IMR-90 (cell line): ENCODE measurements at regions not wholly inside any gene's neighbourhood (a gene's known extent, or its start where the extent isn't known, plus 50 kb on each side); places are given as distances from the start of the nearest gene placed in this dataset.

ENCODE experiments used
- ATAC-seq: fragments of 200-7000 bp; cut with Tn5 transposase; 2 replicates; pipeline ENCODE4 v1.9.1; 2020; ENCODE audit warnings: low read depth, mild to moderate bottlenecking, moderate library complexity
- BruUV-seq: library from RNA; stranded (reverse); fragments of 400-500 nt; replicated peaks from 2 replicates; lab custom pipeline; 2021; lab: Mats Ljungman, UMichigan
- CTCF ChIA-PET: fragments of 300-600 bp; formaldehyde crosslinking; extraction: SDS; loops from one replicate; lab custom pipeline; 2021; ENCODE audit warnings: antibody characterized with exemption; lab: Yijun Ruan, JAX
- POLR2A ChIA-PET: fragments of 300-600 bp; sonication (Branson Sonifier 250); formaldehyde crosslinking; loops from one replicate; lab custom pipeline; 2022; ENCODE audit warnings: antibody characterized with exemption; ENCODE audit not compliant: unreplicated experiment; lab: Charles Lee
- DNase-seq: peaks from one replicate; pipeline ENCODE4 v3.0.0; 2013
- H2AFZ ChIP-seq: replicated peaks from 2 replicates; pipeline ENCODE3; 2013; ENCODE audit warnings: low read length, mild to moderate bottlenecking; ENCODE audit not compliant: poor library complexity
- H2AK5ac ChIP-seq: 2 replicates; pipeline ENCODE4 v1.6.1; 2013; ENCODE audit warnings: low read depth, low read length, inconsistent platforms
- H2AK9ac ChIP-seq: replicated peaks from 2 replicates; pipeline ENCODE3; 2013; ENCODE audit warnings: mild to moderate bottlenecking, low read depth, low read length, moderate library complexity; ENCODE audit not compliant: poor library complexity
- H2BK120ac ChIP-seq: 2 replicates; pipeline ENCODE4 v1.6.1; 2013; ENCODE audit warnings: low read depth, low read length, inconsistent platforms
- H2BK15ac ChIP-seq: 3 replicates; pipeline ENCODE4 v1.6.1; 2013; ENCODE audit warnings: low read depth, low read length, inconsistent platforms
- H2BK20ac ChIP-seq: 2 replicates; pipeline ENCODE4 v1.6.1; 2013; ENCODE audit warnings: low read depth, mild to moderate bottlenecking, inconsistent platforms, low read length, moderate library complexity
- H2BK5ac ChIP-seq: 2 replicates; pipeline ENCODE4 v1.6.1; 2013; ENCODE audit warnings: mild to moderate bottlenecking, low read depth, low read length, inconsistent platforms; ENCODE audit not compliant: poor library complexity, severe bottlenecking
- H3K14ac ChIP-seq: replicated peaks from 2 replicates; pipeline ENCODE4 v1.6.1; 2013; ENCODE audit warnings: low read depth, low read length, inconsistent platforms
- H3K18ac ChIP-seq: 2 replicates; pipeline ENCODE4 v1.6.1; 2013; ENCODE audit warnings: low read depth, low read length, control low read depth
- H3K23ac ChIP-seq: 2 replicates; pipeline ENCODE4 v1.6.1; 2013; ENCODE audit warnings: low read depth, low read length, inconsistent platforms
- H3K27ac ChIP-seq: 2 replicates; pipeline ENCODE4 v1.5.1; 2013; ENCODE audit warnings: mild to moderate bottlenecking, control low read depth, low read length; ENCODE audit not compliant: insufficient read depth
- H3K27me3 ChIP-seq: 2 replicates; pipeline ENCODE4 v1.6.1; 2013; ENCODE audit warnings: low read length; ENCODE audit not compliant: control insufficient read depth, insufficient read depth
- H3K36me3 ChIP-seq: 2 replicates; pipeline ENCODE4 v1.6.1; 2013; ENCODE audit warnings: low read length, mixed read lengths; ENCODE audit not compliant: control insufficient read depth, insufficient read depth
- H3K4ac ChIP-seq: 2 replicates; pipeline ENCODE4 v1.6.1; 2013; ENCODE audit warnings: low read depth, low read length, inconsistent platforms
- H3K4me1 ChIP-seq: 2 replicates; pipeline ENCODE4 v1.6.1; 2013; ENCODE audit warnings: low read length, mixed read lengths; ENCODE audit not compliant: control insufficient read depth, insufficient read depth
- H3K4me2 ChIP-seq: 2 replicates; pipeline ENCODE4 v1.6.1; 2013; ENCODE audit warnings: low read depth, mild to moderate bottlenecking, control low read depth, low read length, moderate library complexity
- H3K4me3 ChIP-seq: 2 replicates; pipeline ENCODE4 v1.5.1; 2013; ENCODE audit warnings: low read depth, mild to moderate bottlenecking, control low read depth, low read length, moderate library complexity; ENCODE audit not compliant: insufficient read depth
- H3K56ac ChIP-seq: 2 replicates; pipeline ENCODE4 v1.6.1; 2013; ENCODE audit warnings: low read length, inconsistent platforms; ENCODE audit not compliant: insufficient read depth; ENCODE audit errors: extremely low read depth
- H3K79me1 ChIP-seq, 2 experiments: 2 replicates each; pipeline ENCODE4 v1.6.1; 2013; ENCODE audit warnings: low read length in 2 of 2, inconsistent platforms in 1 of 2, low read depth in 1 of 2
- H3K9ac ChIP-seq: 2 replicates; pipeline ENCODE4 v1.6.1; 2013; ENCODE audit warnings: low read depth, low read length, control low read depth
- H3K9me1 ChIP-seq: 2 replicates; pipeline ENCODE4 v1.6.1; 2013; ENCODE audit warnings: low read length, inconsistent platforms; ENCODE audit not compliant: insufficient read depth
- H3K9me3 ChIP-seq: 2 replicates; pipeline ENCODE4 v1.6.1; 2013; ENCODE audit warnings: low read length; ENCODE audit not compliant: control insufficient read depth, insufficient read depth
- H4K20me1 ChIP-seq: 2 replicates; pipeline ENCODE4 v1.6.1; 2013; ENCODE audit warnings: low read length, inconsistent platforms; ENCODE audit not compliant: insufficient read depth
- H4K5ac ChIP-seq: 2 replicates; pipeline ENCODE4 v1.6.1; 2013; ENCODE audit warnings: mild to moderate bottlenecking, low read depth, low read length, control low read depth
- H4K8ac ChIP-seq, 2 experiments: 2 replicates each; pipeline ENCODE4 v1.6.1; 2013; ENCODE audit warnings: low read depth in 2 of 2, low read length in 2 of 2, control low read depth in 1 of 2, inconsistent platforms in 1 of 2
- H4K91ac ChIP-seq: 2 replicates; pipeline ENCODE4 v1.6.1; 2013; ENCODE audit warnings: low read depth, low read length, inconsistent platforms; ENCODE audit not compliant: insufficient read depth
- BHLHE40 ChIP-seq: fragments of 150-350 bp; IDR thresholded peaks from 2 replicates; pipeline ENCODE4 v1.6.1; 2016; ENCODE audit warnings: mild to moderate bottlenecking, low read depth, low read length
- FOS ChIP-seq: fragments of 150-350 bp; IDR thresholded peaks from 2 replicates; pipeline ENCODE4 v1.6.1; 2016; ENCODE audit warnings: low read depth, low read length
- RAD21 ChIP-seq: IDR thresholded peaks from 2 replicates; pipeline ENCODE4 v1.6.1; 2012; ENCODE audit warnings: low read length, improper control_type of control experiment
- RFX5 ChIP-seq: IDR thresholded peaks from 2 replicates; pipeline ENCODE4 v1.8.0; 2012; ENCODE audit warnings: low read depth, mild to moderate bottlenecking, low read length, moderate library complexity
- WGBS, 2 experiments: methylation state at CpG; one replicate each; pipeline versions ENCODE4 v1.1.5 to v1.1.7; 2013; ENCODE audit warnings: missing lambda C conversion rate in 2 of 2; ENCODE audit not compliant: insufficient read length in 1 of 2; ENCODE audit errors: extremely low coverage in 2 of 2; 5-methylcytosine and 5-hydroxymethylcytosine counted together
- dilution Hi-C: fragments of 300-500 bp; cut with HindIII; formaldehyde crosslinking; loops from one replicate; pipeline ENCODE4 v1.14.3; 2018; ENCODE audit warnings: low sequenced_read_pairs; ENCODE audit not compliant: unreplicated experiment
- in situ Hi-C: fragments of 300-500 bp; cut with MboI; formaldehyde crosslinking; loops from 3 replicates; pipeline ENCODE4 v1.14.3; 2019; ENCODE audit warnings: low sequenced_read_pairs, inconsistent platforms, mixed read lengths
- intact Hi-C: fragments of 100-400 bp; cut with micrococcal nuclease; formaldehyde crosslinking; loops from 2 replicates; pipeline ENCODE4 v1.10.0; 2022

- no CpG with 5 or more reads among the region's 2 CpGs for WGBS, 2 experiments
- Histone ChIP-seq H3K9me1 (no peaks in the 10 kb centered on the region), H3K4ac (no peak overlapping the region), H3K79me1 (no peaks in the 10 kb centered on the region), H2BK15ac (no peak overlapping the region), H2BK5ac (no peak overlapping the region), H2AFZ (no peak overlapping the region), H3K4me2 (no peak overlapping the region), H4K5ac (no peak overlapping the region), H3K36me3 (no peaks in the 10 kb centered on the region), H4K91ac (no peak overlapping the region), H3K27me3 (no peaks in the 10 kb centered on the region), H2AK5ac (no peak overlapping the region), H3K4me3 (no peak overlapping the region), H3K9me3 (peaks cover 4% of the 10 kb centered on the region; the same call in 1 of the 2 replicates), H3K23ac (no peak overlapping the region), H4K8ac (no peak overlapping the region), H2BK120ac (no peak overlapping the region), H3K56ac (no peak overlapping the region), H3K9ac (no peak overlapping the region), H3K4me1 (no peaks in the 10 kb centered on the region), H4K20me1 (no peaks in the 10 kb centered on the region), H3K27ac (no peak overlapping the region), H2AK9ac (no peak overlapping the region), H3K14ac (no peak overlapping the region), H2BK20ac (no peak overlapping the region), H3K18ac (no peak overlapping the region)
- intact Hi-C loops: no loop called here
- dilution Hi-C loops: no loop called here
- BruUV-seq: no TSS peak
- ChIA-PET POLR2A (no interaction called here), CTCF (no interaction called here)
- TF ChIP-seq BHLHE40 (no peak), RAD21 (no peak), RFX5 (no peak), FOS (no peak)
- DNase-seq: no peak
- no peak for ATAC-seq
- in situ Hi-C loops: no loop called here
Measured at GRCh38 chr5:66507106-66507505, 89.1 kb upstream of the MAST4 start.
